ENCODE measurements at regions not wholly inside any gene's neighbourhood (a gene's known extent, or its start where the extent isn't known, plus 50 kb on each side); places are given as distances from the start of the nearest gene placed in this dataset.

DNA sequence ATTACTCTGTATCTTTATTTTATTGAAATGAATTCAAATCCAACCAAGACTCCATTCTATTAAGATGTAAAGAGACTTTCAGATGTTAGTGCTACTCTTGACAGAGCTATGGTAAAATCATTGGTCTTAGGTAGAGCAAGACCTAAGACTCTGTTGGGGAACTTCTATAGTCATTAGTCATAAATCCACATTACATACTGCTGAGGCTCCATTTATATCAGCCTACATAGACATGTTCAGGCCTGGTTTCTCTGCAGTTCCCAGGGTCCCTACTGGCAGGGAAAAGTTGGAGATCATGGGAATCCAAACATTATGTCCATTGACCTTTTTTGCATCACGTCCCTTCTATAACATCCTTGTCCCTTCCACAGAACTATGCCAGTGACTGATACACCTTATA is 580.4 kb upstream of the ZEB2 start:
- no peak for DNase-seq

DNA sequence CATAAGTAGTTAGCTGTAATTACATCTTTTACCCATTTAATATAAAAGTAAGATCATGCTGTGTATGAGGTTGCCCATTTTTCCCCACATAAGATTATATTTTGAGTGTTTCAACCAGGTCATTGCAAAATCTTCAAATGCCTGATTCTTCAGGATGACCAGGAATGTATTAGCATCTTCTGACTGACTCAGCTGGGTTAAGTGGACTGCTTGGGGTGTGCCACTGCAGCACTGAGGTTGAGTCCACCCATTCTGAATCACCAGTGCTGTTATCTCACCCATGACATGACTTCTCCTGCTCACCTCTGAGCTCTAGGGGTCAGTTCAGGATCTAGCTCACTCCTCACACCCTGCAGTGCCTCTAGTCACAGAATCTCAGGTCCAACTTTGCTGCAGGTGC is 576.7 kb upstream of the ZEB2 start:
- peak; percentile 86 for DNase-seq

DNA sequence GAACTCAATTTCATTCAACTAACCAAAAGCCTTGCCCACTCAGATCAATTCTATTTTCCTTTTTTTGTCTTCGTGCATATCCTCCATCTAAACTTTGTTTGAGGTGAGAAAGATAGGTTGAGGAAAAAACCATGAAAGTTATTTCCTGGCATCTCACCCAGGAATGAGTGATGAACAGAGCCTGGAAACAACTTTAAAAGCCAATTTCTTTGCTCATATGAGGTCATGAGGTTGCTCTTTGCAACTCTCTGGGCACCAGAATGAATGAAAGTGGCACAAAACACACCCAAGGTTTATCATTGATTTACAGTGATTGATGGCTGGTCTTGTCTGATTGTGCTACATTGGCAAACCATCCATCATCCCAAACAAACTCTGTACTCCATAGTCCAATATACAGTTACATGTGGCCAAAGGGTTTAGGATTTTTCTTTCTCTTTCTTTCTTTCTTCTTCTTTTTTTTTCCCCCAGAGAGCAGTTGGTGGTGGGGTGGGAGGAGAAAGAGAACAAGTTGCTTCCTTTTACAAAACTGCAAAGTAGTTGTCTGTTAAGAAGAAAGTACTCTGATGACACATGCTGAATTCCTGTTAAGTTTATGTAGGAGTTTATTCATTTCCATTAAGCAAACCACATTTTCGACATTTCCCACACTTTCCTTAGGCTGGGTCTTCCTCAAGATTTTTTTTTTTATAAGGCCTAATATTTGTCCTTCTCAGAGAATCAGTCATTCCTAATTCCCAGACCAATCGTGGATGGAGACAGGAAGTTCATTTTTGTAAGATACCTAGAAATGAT is 575.9 kb upstream of the ZEB2 start:
- peak; percentile 95 for DNase-seq

DNA sequence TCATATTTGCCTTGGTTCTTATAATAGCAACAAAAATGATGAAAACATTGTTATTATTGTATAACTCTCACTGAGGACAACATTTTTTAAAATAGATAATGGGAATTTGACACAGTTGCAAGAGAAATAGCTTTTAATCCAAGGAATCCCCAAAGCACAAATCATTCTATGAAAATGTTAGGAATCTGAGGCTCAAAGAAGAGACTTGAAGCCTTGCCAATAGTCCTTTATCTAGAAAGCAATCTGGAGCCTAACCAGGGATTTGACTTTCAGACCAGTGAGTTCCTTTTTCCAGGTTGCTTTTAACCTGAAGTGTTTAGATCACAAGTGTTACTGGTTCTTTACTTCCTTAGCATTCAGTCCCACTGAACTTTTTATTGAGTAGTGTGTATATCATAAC is 574.5 kb upstream of the ZEB2 start:
- DNase-seq: peak; percentile 85

DNA sequence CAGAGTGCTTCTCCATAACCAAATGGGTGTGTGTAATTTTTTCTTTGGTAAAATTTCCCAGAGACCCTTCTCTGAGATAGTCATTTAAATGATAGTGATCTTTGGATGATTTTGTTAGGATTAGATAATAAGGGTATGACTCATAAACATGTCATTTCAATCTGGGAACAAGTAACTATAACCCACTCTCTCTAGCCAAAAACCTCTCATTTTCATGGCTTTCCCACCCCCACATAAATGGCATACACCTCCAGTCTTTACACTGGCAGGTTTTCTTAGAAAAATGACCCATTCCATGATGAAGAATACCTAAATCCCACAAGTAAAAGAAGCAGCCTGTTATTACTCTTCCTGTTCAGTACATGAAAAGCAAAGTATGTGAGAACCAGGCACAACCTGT is 572.0 kb upstream of the ZEB2 start:
- DNase-seq: peak; percentile 47

DNA sequence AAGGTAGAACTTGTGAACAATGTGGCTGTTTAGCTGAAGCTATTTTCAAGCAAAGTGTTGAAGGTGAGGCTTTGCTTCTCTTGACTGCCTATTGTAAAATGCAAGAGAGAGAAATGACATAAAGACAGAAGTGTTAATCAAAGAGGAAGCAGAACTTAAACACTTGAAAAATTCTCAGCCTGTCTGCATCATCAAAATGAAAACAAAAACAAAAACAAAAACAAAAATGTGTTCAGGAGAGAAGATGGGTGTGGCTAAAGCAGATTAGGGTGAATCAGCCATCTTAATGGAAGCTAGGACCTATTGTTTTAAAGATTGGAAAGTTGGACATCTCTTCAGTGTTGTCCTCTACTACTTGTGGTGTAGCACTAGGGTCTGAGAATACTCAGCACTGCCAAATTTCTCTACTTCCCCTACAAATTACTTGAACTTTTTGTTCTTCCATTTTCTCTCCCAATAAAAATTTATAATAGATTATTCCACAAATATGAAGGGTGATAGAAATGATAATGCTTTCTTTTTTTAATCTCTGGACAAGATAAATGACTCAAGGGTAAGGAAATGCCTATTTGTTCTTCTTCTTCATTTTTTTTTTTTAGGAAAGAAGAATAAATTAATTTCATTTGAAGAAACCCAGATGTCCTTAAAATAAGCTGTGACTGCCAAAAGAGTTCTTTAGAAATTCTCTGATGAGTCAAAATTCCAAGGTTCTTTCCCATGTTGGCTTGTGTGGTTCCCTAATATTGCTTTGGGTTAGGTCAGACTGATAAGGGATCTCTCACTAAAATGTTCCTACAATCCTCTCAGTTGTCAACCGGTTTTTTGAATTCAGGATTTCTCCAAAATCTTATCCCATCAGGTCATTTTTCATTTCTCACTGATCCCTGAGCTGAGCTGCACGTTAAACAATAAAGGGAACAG is 571.2 kb upstream of the ZEB2 start:
- DNase-seq: peak; percentile 83

DNA sequence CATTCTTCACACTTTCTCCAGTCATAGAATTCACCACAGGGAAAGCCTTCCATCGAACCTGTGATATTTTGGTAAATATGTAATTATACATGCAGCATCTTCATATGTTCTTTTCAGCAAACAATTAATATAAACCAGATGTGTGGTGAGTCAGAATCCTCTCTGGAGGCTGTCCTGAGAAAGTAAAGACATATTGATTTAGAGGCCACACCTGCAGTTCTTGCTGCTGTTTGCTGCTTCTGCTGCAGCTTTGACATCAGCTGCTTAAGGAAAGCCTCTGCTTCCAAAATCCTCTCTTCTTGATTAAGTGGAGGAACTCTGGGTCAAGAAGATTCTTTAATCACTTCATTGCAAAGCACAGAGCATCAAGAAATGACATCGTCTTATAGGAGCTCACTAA is 568.8 kb upstream of the ZEB2 start:
- DNase-seq: peak; percentile 39

DNA sequence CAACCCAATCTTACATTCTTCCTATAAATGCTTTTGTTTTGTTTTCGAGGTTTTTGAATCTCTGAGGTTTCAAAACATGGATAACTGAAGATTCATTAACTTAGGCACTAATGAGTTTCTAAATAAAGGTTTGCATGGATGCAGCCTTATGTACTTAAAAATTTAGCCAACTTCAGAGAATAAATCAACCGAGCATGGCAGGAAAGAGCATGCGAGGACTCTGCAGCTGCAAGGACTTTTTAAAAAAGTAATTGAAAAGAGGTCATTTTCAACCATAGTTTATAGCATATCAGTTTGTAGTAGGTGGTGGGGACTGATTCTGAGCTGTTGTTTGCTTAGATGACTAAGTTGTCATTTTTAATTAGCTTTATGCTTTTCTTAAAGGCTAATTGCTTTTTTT is 567.0 kb upstream of the ZEB2 start:
- DNase-seq: no peak

DNA sequence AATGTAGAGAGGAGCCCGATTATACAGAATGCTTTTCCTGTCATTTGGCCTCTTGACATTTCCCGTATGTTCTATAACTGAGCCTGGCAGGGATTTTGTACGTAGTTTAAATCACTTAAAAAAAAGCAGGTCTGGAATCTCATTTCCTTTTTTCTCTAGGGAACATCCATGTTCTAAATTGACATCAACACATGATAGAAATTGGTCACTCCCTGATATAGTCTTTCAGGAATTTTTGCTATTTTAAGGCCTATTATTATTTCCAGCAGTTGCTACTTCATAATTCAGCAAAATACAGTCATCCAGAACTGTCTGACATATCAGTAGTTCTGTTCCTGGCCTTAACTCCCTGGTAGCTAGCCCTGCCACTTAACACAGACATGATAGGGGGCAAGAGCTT is 565.7 kb upstream of the ZEB2 start:
- DNase-seq: peak; percentile 75

DNA sequence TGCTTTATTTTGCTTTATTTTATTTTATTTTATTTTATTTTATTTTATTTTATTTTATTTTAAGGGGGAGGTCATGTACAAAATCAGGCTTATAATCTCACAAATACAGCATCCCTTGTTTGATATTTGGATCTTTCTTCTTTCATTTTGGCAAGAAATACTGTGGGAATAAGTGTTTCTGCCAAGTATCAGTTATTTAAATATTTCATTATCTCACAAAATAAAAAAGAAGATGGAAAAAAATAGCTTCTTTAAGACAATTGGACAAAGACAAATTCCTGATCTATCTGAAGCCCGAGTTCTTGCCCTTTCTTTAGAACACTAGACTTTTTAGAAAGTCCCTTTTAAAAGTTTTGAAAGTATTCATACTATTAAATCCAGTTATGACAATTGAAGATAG is 560.5 kb upstream of the ZEB2 start:
- DNase-seq: no peak

DNA sequence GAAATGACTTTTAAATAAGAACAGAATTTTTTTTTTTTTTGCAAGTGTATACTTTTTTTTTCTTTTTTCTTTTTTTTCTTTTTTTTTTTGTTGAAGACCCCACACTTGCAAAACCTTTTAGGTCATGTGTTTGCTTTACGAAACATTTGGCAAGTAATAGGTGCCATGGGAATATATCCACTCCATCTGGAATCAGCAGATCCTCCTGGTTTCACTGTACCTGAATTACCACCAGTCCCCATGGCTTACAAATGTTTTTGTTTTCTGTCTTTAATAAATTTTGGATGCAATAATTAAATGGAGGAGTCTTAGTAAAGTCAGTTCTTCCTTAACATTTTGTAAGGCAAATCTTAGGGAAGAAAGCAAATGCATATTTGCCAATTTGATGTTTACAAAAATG is 559.7 kb upstream of the ZEB2 start:
- DNase-seq: no peak

DNA sequence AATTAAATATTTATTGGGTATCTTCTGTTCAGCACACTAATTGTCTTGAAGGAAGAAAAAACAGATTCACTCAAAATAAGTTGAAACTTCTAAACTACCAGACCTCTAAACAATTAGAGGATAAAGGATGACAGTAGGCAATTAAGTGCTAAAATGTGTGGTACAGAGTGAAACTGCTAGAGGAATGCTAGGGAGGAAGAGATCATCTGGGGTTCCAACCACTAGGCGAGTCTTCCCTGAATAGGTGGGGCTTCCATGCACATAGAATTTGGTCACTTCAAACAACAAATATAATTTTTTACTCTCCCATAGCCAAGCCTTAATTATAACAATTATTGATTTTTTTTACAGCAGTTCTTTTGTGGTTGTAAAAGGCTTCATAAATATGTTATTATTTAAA is 559.0 kb upstream of the ZEB2 start:
- no peak for DNase-seq

DNA sequence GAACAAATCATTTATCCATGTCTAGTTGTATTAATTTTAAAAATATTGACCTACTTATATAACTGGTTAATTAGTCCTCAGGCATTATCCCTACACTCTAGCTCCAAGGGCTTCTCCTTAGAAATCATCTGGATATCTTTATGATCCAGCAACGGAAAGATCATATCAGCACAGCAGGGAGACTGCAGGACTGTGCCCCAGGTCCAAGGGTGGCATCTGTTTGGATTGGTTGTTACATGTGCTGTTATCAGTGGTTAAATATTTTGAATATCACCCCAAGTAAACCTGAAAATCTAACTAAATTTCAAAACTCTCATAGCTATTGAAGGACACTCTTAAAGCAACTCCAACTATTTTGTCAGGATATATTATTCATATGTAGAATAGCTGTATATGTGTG is 556.2 kb upstream of the ZEB2 start:
- DNase-seq: no peak

DNA sequence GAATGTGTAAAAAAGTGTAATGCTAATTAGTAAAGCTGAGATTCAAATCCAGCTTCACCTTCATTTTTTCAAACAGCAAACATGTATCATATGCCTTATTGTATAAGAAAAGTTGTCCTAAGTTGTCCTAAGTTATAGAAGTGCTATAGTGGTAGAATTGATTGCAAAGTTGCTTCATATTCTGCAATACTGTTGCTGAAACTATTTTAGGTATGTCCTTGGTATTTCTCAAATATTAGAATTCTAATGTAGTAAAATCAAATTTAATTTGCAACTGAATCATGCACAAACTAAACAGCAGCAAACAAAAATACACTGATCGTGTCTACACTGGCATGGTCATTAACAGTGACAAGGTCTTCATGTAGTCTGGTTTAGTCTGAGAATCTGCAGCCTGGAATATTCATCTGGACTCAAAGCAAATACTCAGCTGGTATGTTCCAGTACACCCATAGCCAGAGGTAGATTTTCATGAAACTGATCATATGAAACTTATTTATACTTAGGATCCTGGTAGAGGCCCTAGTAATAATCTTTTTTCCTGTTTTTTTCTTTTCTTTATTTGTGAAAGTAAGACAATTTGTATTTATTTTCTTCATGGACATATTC is 555.6 kb upstream of the ZEB2 start:
- DNase-seq: no peak

DNA sequence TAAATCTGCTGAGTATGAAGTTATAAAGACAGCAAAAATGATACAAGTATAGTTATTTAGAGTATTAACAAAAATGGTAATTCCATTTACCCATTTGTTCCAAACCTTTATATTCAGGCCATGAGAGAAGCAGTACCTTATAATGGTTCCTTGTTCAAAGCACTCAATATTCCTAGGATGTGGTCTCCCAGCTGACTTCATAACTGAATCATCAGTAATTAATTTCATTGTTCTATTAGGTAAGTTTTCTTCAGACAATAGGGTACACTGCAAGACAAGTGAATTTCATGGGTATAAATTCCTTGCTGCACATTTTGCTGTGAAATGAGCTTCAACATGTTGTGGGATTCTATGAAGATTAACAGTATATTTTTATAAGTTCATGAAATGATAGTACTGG is 550.8 kb upstream of the ZEB2 start:
- no peak for DNase-seq

DNA sequence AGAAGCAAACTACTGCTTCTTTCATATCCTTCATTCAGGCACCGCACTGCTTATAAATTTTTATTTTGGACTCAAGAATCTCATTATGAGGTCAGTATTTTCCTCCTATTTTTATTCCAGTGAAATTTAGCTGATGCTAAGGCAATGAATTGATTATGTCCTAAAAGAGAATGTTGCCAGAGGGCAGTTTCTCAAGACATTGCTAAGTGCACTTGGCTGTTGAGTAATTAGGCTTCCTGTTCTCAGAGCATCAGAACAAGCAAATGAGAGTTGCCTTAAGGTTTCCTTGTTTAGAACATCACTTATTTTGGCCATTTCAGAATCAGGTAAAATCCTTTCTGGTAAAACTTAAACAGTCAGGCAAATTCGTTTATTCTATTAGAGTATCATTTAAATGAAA is 548.6 kb upstream of the ZEB2 start:
- no peak for DNase-seq

DNA sequence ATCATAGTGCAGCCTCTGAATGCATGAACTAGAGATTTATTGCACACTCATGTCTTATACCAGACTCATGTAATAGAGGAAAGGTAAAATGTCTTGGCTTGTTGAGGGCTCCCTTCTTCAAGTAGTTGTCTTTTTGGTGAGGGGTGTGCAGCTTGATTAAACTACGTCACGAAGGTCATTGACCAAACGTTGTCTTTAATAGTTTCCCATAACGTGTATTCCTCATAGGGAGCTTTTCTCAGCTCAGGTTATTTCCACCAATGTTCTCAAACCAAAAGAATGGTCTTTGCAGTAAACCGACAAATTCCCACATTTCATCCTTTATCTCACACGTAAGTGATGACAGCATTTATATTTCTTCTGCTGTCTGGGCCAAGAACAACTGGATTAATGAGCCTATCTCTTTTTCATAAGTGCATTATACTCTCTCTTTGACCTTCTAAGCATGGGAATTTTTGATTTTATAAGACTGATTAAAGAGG is 547.7 kb upstream of the ZEB2 start:
- no peak for DNase-seq

DNA sequence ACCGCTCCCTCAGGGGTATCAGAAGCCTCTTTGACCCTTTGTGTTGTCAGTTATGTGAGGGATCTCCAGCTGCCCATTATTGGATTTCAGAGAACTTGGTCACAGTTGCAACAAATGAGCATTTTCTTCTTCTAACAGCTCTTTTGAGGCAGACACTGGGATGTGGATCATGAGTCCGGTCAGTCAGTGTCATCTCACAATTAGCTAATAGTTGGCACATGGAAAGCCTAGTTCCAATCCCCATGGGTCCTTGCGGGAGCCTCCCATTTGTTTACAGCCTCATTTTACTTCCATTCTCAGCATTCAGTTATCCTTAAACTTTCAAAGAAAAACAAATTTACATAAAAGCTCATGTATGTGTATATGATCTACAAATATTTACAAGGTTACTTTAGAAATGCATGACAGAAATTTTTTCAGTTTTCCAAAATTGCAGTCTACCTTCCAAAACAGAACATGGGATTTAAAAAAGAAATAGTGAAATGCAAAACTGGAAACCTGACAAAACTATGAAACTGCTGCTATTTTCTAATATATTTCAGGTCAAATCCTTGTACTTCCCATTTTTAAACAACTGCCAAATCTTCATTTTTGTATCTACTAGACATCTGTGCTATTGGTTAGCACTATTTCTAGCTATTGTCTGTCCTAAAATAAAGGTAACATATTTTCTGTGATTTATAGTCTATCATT is 547.1 kb upstream of the ZEB2 start:
- DNase-seq: no peak

DNA sequence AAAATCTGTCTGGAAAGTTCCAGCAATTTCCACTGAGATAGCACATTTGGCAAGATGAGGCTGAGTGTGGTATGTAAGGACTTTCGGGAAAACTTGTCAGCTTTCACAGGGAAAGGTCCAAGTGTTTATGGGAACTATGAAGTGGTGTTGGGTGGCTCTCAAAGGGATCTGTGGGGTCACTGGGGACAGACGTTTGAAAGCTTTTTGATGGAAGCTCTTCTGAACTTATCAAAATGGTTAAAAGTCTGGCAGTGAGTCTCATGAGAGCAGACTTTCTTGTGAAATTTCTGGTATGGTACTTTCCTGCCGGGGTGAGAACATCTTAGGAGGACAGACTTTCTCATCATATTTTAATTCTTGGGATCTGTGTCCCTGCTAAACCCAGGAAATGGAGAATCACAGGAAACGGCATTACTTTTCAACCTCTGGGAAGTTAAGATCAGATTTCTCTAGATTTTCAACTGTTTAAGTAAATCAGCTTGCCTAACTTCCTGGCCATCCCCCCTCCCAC is 546.3 kb upstream of the ZEB2 start:
- DNase-seq: no peak

DNA sequence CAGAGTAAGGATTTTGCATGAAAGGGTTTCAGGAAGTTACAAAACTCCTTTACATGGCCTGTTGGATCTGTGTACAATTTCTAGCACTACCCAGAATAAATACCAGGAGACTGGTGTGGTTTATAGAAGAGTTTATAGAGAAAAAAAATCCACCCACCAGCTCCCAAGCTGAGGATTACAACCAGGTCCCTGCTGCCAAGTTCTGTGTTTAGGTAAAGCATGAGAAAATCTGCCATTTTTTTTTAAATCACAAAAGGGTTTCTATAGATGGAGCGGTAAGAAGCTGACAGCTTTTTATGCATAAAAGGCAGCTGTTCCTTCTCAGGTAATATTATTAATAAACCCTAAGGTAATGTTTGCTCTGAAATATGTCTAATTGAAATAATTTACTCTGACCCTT is 545.4 kb upstream of the ZEB2 start:
- DNase-seq: no peak

DNA sequence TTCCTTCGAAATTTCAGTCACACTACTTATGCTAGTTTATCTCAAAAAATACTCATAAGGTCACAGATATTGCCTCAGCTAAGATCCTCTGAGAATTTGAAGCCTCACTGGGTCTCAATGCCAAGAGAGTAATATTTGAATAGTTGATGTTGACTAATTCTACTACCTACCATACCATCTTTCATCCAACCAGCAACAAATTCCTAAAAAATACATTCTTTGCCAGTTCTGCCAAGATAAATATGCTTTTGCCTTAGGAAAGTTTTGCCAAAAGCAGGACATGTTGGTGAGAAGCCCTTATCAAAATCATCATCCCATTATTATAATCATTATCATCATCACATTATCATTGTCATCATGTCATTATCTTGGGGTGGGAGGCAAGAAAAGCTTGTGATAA is 544.6 kb upstream of the ZEB2 start:
- no peak for DNase-seq

DNA sequence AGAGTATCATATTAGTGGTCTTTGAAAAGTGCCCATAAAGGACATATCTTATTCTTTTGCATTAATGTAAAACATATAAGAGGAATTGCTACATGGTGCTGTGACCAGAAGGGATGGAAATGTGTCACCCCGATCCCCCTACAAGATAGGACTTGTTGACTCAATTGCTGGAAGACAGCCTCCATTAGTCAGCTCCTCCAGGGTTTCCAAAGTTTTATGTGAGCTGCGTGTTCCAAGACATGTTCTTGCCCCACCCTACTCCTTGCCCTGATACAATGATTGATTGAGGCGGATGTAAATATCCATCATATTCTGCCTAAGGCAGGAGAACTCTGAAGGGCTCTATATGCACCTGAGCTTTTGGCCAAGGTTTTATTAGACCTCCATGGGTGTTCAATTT is 541.0 kb upstream of the ZEB2 start:
- no peak for DNase-seq

DNA sequence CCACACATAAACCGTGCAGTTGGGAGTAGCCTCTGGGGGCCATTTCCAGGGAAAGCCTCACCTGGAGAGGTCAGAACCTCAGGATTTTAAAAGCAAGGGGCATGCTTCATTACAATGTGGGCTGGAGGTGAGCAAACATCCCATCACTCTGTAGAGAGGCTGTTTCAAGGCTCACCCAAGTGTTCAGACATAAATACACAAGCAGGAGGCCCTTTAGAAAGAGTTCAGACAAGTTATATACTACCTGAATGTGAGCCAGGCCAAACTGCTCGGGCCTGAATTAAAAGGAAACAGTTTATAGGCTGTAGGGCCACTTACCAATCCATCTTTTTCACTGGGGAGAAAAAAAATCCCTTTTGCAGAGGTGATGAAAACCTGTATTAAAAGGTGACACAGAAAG is 540.0 kb upstream of the ZEB2 start:
- no peak for DNase-seq
